AG09309 (cell line): ENCODE measurements at regions not wholly inside any gene's neighbourhood (a gene's known extent, or its start where the extent isn't known, plus 50 kb on each side); places are given as distances from the start of the nearest gene placed in this dataset.

Experiments used
- DNase-seq: peaks from one replicate; pipeline ENCODE4 v3.0.0-alpha.2; 2010; ENCODE audit warnings: low read depth
- H3K4me3 ChIP-seq: 2 replicates; pipeline ENCODE4 v1.5.1; 2011; ENCODE audit warnings: mild to moderate bottlenecking, low read depth, low read length, moderate library complexity; ENCODE audit not compliant: control insufficient read depth
- TF ChIP-seq, protein P1 (sequence below): IDR thresholded peaks from 2 replicates; pipeline ENCODE4 v1.5.1; 2011; ENCODE audit warnings: mild to moderate bottlenecking, low read depth, low read length, inconsistent platforms; ENCODE audit not compliant: insufficient read depth, control insufficient read depth; ENCODE audit errors: missing control alignments

DNA sequence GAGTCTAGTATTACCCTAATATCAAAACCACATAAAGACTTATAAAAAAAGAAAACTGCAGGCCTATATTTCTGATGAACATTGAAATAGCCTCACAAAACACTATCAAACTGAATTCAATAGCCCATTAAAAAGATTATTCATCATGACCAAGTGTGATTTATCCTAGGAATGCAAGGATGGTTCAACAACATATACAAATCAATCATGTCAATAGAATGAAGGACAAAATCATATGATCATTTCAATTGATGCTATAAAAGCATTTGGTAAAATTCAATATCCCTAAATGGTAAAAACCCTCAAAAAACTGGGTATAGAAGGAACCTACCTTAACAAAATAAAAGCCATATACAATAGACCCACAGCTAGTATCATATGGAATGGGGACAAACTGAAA is 797.9 kb upstream of the INTU start:
- TF ChIP-seq, protein P1, sequence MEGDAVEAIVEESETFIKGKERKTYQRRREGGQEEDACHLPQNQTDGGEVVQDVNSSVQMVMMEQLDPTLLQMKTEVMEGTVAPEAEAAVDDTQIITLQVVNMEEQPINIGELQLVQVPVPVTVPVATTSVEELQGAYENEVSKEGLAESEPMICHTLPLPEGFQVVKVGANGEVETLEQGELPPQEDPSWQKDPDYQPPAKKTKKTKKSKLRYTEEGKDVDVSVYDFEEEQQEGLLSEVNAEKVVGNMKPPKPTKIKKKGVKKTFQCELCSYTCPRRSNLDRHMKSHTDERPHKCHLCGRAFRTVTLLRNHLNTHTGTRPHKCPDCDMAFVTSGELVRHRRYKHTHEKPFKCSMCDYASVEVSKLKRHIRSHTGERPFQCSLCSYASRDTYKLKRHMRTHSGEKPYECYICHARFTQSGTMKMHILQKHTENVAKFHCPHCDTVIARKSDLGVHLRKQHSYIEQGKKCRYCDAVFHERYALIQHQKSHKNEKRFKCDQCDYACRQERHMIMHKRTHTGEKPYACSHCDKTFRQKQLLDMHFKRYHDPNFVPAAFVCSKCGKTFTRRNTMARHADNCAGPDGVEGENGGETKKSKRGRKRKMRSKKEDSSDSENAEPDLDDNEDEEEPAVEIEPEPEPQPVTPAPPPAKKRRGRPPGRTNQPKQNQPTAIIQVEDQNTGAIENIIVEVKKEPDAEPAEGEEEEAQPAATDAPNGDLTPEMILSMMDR, result no peak

DNA sequence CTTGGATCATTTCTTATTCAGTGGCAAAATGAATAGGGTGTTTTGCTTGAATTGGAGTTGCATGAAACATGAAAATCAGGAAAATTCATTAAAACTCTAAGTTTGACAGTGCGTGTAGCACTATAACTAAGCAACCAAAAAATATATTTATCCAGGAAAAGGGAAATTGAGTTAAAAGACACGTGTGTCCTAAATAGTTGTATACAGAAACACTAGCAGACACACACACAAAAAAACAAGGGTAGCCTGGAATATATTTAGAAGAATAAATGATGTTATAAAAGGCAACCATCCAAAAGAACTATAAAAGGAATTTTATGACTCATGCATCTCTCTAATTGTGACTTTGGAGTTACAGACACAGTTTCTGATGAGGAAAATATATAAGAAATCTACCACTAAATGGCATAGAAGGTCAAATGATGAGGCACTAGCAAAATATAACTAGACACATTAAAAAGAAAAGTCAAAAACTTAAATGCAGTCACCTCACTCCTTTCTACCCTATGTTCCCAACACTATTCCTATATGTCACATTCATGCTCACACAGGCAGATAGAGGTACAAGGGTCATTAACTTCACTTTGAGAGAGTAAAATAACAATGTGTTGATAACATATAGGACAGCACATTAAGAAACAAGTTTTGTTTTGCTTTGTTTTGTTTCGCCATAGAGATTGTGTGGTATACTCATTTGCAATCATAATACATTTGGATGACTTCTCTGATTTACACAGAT is 793.6 kb upstream of the INTU start:
- H3K4me3 ChIP-seq, result no peak overlapping the region
- TF ChIP-seq, protein P1, result no peak
- no peak for DNase-seq

More for the DNA sequence above, 797.9 kb upstream of the INTU start:
- no peak for DNase-seq
- H3K4me3 ChIP-seq, result no peak overlapping the region

DNA sequence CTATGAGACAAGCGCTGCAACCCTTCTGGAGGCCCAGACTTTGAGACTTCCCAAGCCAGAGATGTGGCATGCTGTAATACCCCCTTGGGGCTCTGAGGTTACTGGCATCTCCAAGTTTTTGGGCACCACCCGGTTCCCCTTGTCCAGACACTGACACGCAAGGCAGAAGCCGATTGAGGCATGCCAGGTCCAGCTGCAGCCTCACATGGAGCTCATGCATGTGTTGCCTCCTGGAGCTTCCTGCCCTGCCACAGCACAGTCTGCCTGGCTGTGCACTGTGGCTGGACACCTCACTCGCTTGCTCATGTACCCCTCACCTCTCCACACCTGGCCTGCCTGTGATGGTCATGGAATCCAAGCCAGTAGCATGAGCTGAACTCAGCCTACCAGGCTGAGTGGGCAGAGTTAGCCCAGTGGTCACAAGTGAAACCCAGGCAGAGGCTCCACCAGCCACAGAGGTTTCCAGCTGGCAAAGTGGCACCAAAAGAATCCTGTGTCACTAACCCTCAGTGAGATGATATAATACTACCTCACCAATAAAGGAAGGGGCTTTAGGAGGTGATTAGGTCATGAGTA is 789.2 kb upstream of the INTU start:
- no peak overlapping the region for H3K4me3 ChIP-seq
- no peak for DNase-seq
- TF ChIP-seq, protein P1, result no peak

DNA sequence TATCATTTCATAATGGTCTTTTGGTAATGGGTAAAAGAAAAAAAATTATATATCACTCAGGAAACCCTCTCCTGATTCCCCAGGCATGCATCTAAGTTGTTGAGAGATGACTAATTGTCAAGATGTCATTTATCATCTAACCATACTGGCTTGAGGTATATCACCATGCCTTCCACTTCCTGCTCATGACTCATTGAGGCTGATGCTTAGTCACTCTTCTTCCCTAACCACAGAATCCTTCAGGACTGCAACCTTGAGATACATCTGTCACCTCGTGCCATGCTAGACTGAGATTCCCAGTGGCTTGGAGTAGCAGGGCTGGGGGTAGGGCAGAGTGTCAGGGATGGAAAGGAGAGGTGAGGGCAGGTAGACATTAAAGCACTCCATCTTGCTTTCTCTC is 782.5 kb upstream of the INTU start:
- peak; percentile 89 for DNase-seq
- TF ChIP-seq, protein P1, result no peak
- H3K4me3 ChIP-seq, result no peak overlapping the region

DNA sequence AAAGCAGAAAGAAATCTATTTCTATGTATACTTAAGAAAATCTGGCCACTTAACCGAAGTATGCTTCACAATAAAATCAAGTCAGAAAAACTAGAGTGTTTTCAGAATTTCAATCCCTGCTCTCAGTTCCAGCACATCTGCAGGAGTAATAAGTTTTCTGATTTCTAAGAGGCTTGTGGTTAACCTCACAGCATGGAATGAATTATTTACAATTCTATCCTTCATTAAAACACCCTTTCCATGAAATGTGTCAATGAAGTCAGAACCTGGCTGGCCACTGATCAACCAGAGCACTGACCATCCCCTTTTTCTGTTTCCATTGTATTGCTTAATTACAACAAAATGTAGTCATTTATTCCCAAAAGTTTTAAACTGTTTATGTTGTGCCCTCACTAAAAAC is 781.4 kb upstream of the INTU start:
- DNase-seq, result peak; percentile 27
- TF ChIP-seq, protein P1, result no peak
- H3K4me3 ChIP-seq, result no peak overlapping the region

DNA sequence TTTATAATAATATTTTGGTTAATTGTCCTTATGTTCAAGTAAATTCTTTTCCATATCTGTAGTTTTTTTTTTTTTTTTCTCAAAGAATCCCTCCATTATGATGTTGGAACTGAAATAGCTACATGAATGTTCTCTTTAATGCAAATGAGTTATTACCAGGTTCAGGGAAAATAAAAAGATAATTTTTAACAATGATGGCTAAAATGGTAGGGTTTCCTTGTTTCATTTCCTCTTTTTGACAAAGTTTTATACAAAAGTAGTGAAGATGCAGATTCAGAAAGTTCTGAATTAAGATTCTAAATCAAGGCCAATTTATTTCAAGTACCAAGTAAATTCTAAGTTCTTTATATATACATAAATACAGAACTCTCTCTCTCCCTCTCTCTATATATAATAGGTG is 779.0 kb upstream of the INTU start:
- H3K4me3 ChIP-seq, result no peak overlapping the region
- TF ChIP-seq, protein P1, result no peak
- DNase-seq, result no peak

DNA sequence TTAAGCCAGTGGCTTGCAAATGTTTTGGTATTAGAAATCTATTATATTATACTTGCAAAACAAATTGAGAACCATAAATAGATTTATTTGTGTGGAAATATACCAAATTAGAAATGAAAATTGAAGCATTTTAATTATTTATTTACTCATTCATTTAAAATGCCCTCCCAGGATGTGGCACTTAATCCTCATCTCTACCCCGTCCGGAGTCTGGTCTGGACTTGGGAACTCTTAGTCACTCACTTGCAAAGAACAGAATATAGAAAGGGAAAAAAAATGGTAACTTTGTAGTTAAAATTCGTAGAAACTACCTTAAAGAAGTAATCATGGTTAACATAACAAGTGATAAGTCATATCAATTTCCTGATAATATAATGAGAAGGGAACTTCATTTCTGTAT is 775.9 kb upstream of the INTU start:
- TF ChIP-seq, protein P1, result no peak
- H3K4me3 ChIP-seq, result no peak overlapping the region
- no peak for DNase-seq
